CD8-positive, alpha-beta memory T cell (primary cell): ENCODE measurements at regions not wholly inside any gene's neighbourhood (a gene's known extent, or its start where the extent isn't known, plus 50 kb on each side); places are given as distances from the start of the nearest gene placed in this dataset.
"Not testable (repeated sequence)": the region's sequence is repeated elsewhere in the genome, so short reads cannot be mapped to it uniquely, and the experiment has no call there.

Experiments
- CTCF ChIA-PET: fragments of 350-600 bp; sonication (Branson Sonifier 250); formaldehyde crosslinking; loops from one replicate; lab custom pipeline; 2021; ENCODE audit warnings: antibody characterized with exemption; lab: Charles Lee
- POLR2A ChIA-PET: fragments of 350-600 bp; sonication (Branson Sonifier 250); formaldehyde crosslinking; loops from one replicate; lab custom pipeline; 2021; ENCODE audit warnings: antibody characterized with exemption; lab: Charles Lee
- DNase-seq, 5 donors: peaks; one replicate each; pipeline versions ENCODE4 v3.0.0 to v3.0.0-alpha.2; 2020 to 2022; ENCODE audit warnings: mixed read lengths in 1 of 5
- H3K27ac ChIP-seq: one replicate; pipeline ENCODE4 v1.7.0; 2013; ENCODE audit warnings: low read depth, mild to moderate bottlenecking, low read length, moderate library complexity
- H3K27me3 ChIP-seq: 2 replicates; pipeline ENCODE4 v1.7.0; 2013; ENCODE audit warnings: low read length, mild to moderate bottlenecking; ENCODE audit not compliant: insufficient read depth, poor library complexity, severe bottlenecking
- H3K36me3 ChIP-seq: 2 replicates; pipeline ENCODE4 v1.7.0; 2013; ENCODE audit warnings: mild to moderate bottlenecking, low read length, moderate library complexity; ENCODE audit not compliant: insufficient read depth
- H3K4me1 ChIP-seq: 2 replicates; pipeline ENCODE4 v1.7.0; 2013; ENCODE audit warnings: mild to moderate bottlenecking, low read length, moderate library complexity; ENCODE audit not compliant: insufficient read depth
- H3K4me3 ChIP-seq: 2 replicates; pipeline ENCODE4 v1.7.0; 2013; ENCODE audit warnings: mild to moderate bottlenecking, low read length
- H3K9me3 ChIP-seq: 2 replicates; pipeline ENCODE4 v1.7.0; 2013; ENCODE audit warnings: mild to moderate bottlenecking, low read length
- H3K27ac Mint-ChIP-seq, 8 donors: one replicate each; pipeline ENCODE4 v1.8.0; 2020 to 2021; ENCODE audit warnings: mixed read lengths in 8 of 8, mild to moderate bottlenecking in 6 of 8, inconsistent platforms in 3 of 8, moderate library complexity in 3 of 8
- H3K27me3 Mint-ChIP-seq, 2 donors: one replicate each; pipeline ENCODE4 v1.8.0; 2020 to 2021; ENCODE audit warnings: mixed read lengths in 2 of 2, mild to moderate bottlenecking in 1 of 2, moderate library complexity in 1 of 2
- H3K36me3 Mint-ChIP-seq, 3 donors: one replicate each; pipeline ENCODE4 v1.8.0; 2020 to 2021; ENCODE audit warnings: mixed read lengths in 3 of 3, inconsistent platforms in 1 of 3, mild to moderate bottlenecking in 1 of 3
- H3K4me1 Mint-ChIP-seq, 3 donors: one replicate each; pipeline ENCODE4 v1.8.0; 2020 to 2021; ENCODE audit warnings: mixed read lengths in 3 of 3, inconsistent platforms in 1 of 3, mild to moderate bottlenecking in 1 of 3
- H3K4me3 Mint-ChIP-seq, 7 donors: one replicate each; pipeline ENCODE4 v1.8.0; 2020 to 2021; ENCODE audit warnings: mixed read lengths in 7 of 7, mild to moderate bottlenecking in 6 of 7, moderate library complexity in 4 of 7, inconsistent platforms in 2 of 7
- H3K9me3 Mint-ChIP-seq, 5 donors: one replicate each; pipeline ENCODE4 v1.8.0; 2020 to 2022; ENCODE audit warnings: mixed read lengths in 5 of 5, mild to moderate bottlenecking in 3 of 5, moderate library complexity in 2 of 5, inconsistent platforms in 1 of 5

DNA sequence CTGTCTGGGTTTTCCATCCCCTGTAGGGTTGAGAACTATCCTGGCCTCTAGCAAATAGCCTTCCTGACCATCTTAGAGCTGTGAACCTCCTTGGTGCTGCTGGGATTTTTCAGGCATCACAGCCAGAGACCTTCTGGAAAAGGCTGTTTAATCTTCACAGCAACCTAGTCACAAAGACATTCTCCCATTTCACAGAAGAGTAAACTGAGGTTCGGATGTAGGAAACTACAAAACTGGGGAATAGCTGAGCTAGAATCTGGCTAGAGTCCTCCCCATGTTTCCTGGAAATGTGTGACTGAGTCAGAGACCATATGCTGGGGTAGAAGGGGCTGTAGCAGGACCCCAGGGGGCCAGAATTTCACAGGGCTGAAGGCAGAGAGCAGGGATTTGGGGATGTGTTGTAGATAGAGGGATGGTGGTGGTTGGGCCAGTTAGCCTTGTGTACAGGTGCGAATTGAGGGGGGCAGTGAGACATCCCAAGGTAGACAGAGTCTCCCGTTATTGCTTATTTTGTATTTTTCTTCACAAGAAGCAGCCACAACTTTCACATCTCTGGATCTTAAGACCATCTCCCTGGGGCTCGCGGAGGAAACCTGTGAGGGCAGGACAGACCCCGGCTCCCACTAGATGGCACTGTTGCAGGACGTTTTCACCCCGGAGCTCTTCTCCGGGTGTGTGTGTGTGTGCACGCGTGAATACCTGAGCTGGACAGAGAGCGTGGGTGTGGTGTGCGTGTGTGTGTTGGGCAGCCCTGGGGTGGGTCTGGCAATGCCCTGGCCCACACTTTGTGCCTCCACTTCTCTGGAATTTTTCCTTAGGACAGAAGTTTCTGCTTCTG, 66.9 kb upstream of the PRR23C start:
- Mint-ChIP-seq H3K4me1 (peaks cover 8 to 22% (median 20%) of the 10 kb centered on the region in 3 donors), H3K36me3 (no peaks in the 10 kb centered on the region), H3K27me3 (peaks cover 7 to 24% of the 10 kb centered on the region in 2 donors), H3K4me3 (peak overlapping the region in 1 of 7 donors; percentile 15), H3K27ac (no peak overlapping the region), H3K9me3 (no peaks in the 10 kb centered on the region)
- Histone ChIP-seq H3K36me3 (no peaks in the 10 kb centered on the region), H3K27ac (no peak overlapping the region), H3K4me1 (no peaks in the 10 kb centered on the region), H3K27me3 (no peaks in the 10 kb centered on the region), H3K9me3 (no peaks in the 10 kb centered on the region), H3K4me3 (no peak overlapping the region)
- ChIA-PET POLR2A (no interaction called here), CTCF (interaction anchor here (1.0 to 3.2 kb wide), 5 partner anchors 9 to 218 kb away, joined by 3 to 12 read pairs (median 4); no protein-coding TSS in a partner anchor)
- DNase-seq, result peak; percentile 19 to 59 (median 23)

- Mint-ChIP-seq H3K9me3 (no peaks in the 10 kb centered on the region), H3K27ac (no peak overlapping the region), H3K4me1 (peaks cover 8 to 22% (median 20%) of the 10 kb centered on the region in 3 donors), H3K36me3 (no peaks in the 10 kb centered on the region), H3K4me3 (no peak overlapping the region), H3K27me3 (peaks cover 7 to 24% of the 10 kb centered on the region in 2 donors)
- Histone ChIP-seq H3K27ac (no peak overlapping the region), H3K36me3 (no peaks in the 10 kb centered on the region), H3K4me1 (no peaks in the 10 kb centered on the region), H3K27me3 (no peaks in the 10 kb centered on the region), H3K4me3 (no peak overlapping the region), H3K9me3 (no peaks in the 10 kb centered on the region)
- CTCF ChIA-PET, result interaction anchor here (1.0 to 3.2 kb wide), 5 partner anchors 10 to 217 kb away, joined by 3 to 12 read pairs (median 4); no protein-coding TSS in a partner anchor
- POLR2A ChIA-PET, result no interaction called here
- DNase-seq, result no peak
Measured at GRCh38 chr3:139112230-139112558, 67.5 kb upstream of the PRR23C start.

DNA sequence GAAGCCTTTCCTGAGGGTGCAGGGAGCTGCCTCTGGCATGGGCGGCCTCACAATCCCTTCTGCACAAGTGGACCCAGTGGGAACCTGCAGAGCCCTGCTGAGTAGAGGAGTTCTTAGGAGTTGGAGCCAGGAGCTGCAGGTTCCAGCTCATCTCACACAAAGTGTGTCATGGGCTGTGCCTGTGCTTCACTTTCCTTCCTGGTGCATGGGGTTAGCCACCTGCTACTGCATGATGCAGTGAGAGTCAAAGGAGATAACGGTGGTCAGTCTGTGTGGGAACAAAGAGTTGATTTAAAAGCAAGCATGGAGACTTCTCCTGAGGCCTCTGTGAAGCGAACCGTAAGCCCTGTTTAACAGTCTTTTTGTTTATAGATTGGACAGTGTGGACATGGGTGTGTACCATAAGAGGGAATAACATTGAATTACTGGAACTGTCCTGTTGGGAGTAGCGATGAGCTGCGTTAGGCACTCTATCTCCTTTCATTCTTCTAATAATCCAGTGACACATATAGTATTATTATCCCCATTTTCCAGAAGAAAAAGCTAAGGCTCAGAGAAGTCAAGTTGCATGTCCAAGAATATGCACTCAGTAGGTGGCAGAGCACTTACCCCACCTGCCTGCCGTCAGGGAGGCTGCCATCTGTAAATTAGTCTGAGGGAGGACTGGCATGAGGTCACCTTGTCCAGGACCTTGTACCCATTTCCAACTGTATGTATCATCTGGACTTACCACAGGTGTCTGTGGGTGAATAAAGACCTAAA, 68.7 kb upstream of the PRR23C start:
- CTCF ChIA-PET, result interaction anchor here (1.6 to 3.2 kb wide), 2 partner anchors 25 to 216 kb away, joined by 4 to 12 read pairs; no protein-coding TSS in a partner anchor
- H3K27me3 ChIP-seq, result no peaks in the 10 kb centered on the region
- H3K9me3 Mint-ChIP-seq, result no peaks in the 10 kb centered on the region

DNA sequence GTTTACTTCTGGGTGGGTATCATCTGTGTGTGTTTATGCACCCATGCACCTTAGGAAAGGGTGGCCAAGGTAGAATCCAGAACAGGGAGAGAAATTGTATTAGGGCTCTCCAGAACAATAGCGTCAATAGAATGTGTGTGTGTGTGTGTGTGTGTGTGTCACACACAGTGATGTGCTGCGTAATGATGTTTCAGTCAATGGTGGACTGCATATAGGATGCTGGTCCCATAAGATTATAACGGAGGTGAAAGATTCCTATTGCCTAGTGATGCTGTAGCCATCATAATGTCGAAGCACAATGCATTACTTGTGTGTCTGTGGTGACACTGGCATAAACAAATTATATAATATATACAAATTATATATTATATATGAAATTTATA, 69.3 kb upstream of the PRR23C start:
- Mint-ChIP-seq H3K27ac (no peak overlapping the region), H3K4me1 (peaks cover 8 to 22% (median 20%) of the 10 kb centered on the region in 3 donors), H3K9me3 (no peaks in the 10 kb centered on the region), H3K4me3 (no peak overlapping the region), H3K27me3 (peaks cover 5 to 19% of the 10 kb centered on the region in 2 donors), H3K36me3 (no peaks in the 10 kb centered on the region)
- ChIA-PET CTCF (interaction anchor here (3.2 kb wide), 1 partner anchor 215 kb away, joined by 12 read pairs; no protein-coding TSS in a partner anchor), POLR2A (no interaction called here)
- no peak overlapping the region for H3K4me3 ChIP-seq
- no peak for DNase-seq
- H3K4me1 ChIP-seq, result no peaks in the 10 kb centered on the region
- no peaks in the 10 kb centered on the region for H3K36me3 ChIP-seq
- H3K9me3 ChIP-seq, result no peaks in the 10 kb centered on the region
- H3K27ac ChIP-seq, result no peak overlapping the region
- no peaks in the 10 kb centered on the region for H3K27me3 ChIP-seq

More for the DNA sequence above, 68.7 kb upstream of the PRR23C start:
- Histone ChIP-seq H3K4me3 (no peak overlapping the region), H3K27ac (no peak overlapping the region), H3K4me1 (no peaks in the 10 kb centered on the region), H3K36me3 (no peaks in the 10 kb centered on the region), H3K9me3 (no peaks in the 10 kb centered on the region)
- POLR2A ChIA-PET, result no interaction called here
- H3K27me3 Mint-ChIP-seq, result peaks cover 5 to 21% of the 10 kb centered on the region in 2 donors
- H3K36me3 Mint-ChIP-seq, result no peaks in the 10 kb centered on the region
- H3K4me3 Mint-ChIP-seq, result no peak overlapping the region
- DNase-seq, result no peak
- H3K27ac Mint-ChIP-seq, result no peak overlapping the region
- peaks cover 8 to 22% (median 20%) of the 10 kb centered on the region in 3 donors for H3K4me1 Mint-ChIP-seq

DNA sequence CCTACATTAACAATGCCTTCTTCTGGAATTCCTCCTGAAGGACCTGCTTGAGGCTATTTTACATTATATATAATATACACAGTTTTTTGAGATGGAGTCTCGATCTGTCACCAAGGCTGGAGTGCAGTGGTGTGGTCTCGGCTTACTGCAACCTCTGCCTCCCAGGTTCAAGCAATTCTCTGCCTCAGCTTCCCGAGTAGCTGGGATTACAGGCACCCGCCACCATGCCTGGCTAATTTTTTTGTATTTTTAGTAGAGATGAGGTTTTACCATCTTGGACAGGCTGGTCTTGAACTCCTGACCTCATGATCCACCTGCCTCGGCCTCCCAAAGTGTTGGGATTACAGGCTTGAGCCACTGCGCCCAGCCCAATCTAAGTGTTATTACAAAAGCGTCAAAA, 71.9 kb upstream of the PRR23C start:
- POLR2A ChIA-PET, DNase-seq, H3K4me3 ChIP-seq, H3K9me3 ChIP-seq, H3K27me3 ChIP-seq, H3K27ac Mint-ChIP-seq, H3K36me3 Mint-ChIP-seq, H3K4me1 Mint-ChIP-seq, H3K36me3 ChIP-seq, CTCF ChIA-PET, H3K27ac ChIP-seq, H3K4me1 ChIP-seq, H3K4me3 Mint-ChIP-seq, H3K9me3 Mint-ChIP-seq: not testable (repeated sequence)
- peaks cover 5 to 12% of the 10 kb centered on the region in 2 donors for H3K27me3 Mint-ChIP-seq

- peaks cover under 1 to 2% (median under 1%) of the 10 kb centered on the region in 3 donors for H3K4me1 Mint-ChIP-seq
- Histone ChIP-seq H3K4me3 (no peak overlapping the region), H3K27ac (no peak overlapping the region), H3K36me3 (no peaks in the 10 kb centered on the region), H3K4me1 (no peaks in the 10 kb centered on the region), H3K27me3 (no peaks in the 10 kb centered on the region), H3K9me3 (no peaks in the 10 kb centered on the region)
- ChIA-PET CTCF (no interaction called here), POLR2A (no interaction called here)
- peaks cover 0 to 10% of the 10 kb centered on the region in 2 donors for H3K27me3 Mint-ChIP-seq
- H3K9me3 Mint-ChIP-seq, result no peaks in the 10 kb centered on the region
- H3K4me3 Mint-ChIP-seq, result no peak overlapping the region
- DNase-seq, result no peak
- H3K36me3 Mint-ChIP-seq, result no peaks in the 10 kb centered on the region
- peak overlapping the region in 1 of 8 donors; percentile 39 for H3K27ac Mint-ChIP-seq
Measured at GRCh38 chr3:139117136-139117675, 72.5 kb upstream of the PRR23C start.

- peak overlapping the region in 1 of 8 donors; percentile 47 for H3K27ac Mint-ChIP-seq
- no peaks in the 10 kb centered on the region for H3K9me3 Mint-ChIP-seq
- no peaks in the 10 kb centered on the region for H3K4me1 Mint-ChIP-seq
- H3K4me3 Mint-ChIP-seq, result no peak overlapping the region
- H3K36me3 ChIP-seq, result no peaks in the 10 kb centered on the region
- H3K4me1 ChIP-seq, result no peaks in the 10 kb centered on the region
- no peaks in the 10 kb centered on the region for H3K27me3 ChIP-seq
- ChIA-PET POLR2A (no interaction called here), CTCF (no interaction called here)
- H3K27me3 Mint-ChIP-seq, result peaks cover 0 to under 1% of the 10 kb centered on the region in 2 donors
- no peak overlapping the region for H3K27ac ChIP-seq
- no peak for DNase-seq
- no peaks in the 10 kb centered on the region for H3K36me3 Mint-ChIP-seq
- H3K9me3 ChIP-seq, result no peaks in the 10 kb centered on the region
- H3K4me3 ChIP-seq, result no peak overlapping the region
Measured at GRCh38 chr3:139117883-139118760, 73.4 kb upstream of the PRR23C start.
